Activated CD8-positive, alpha-beta T cell treated with anti-CD3 and anti-CD28 coated beads, Interleukin-2, amount 10 ng/mL, durations not matched to agents 7 days and 5 days (primary cell): ENCODE measurements at regions not wholly inside any gene's neighbourhood (a gene's known extent, or its start where the extent isn't known, plus 50 kb on each side); places are given as distances from the start of the nearest gene placed in this dataset.

ENCODE experiments used
- ATAC-seq: fragments of 150-1000 bp; cut with Tn5 transposase; one replicate; pipeline ENCODE4 v1.10.0; 2021; ENCODE audit warnings: moderate library complexity
- CTCF ChIA-PET: fragments of 350-600 bp; sonication (Branson Sonifier 250); formaldehyde crosslinking; loops from one replicate; lab custom pipeline; 2021; ENCODE audit warnings: antibody characterized with exemption; lab: Charles Lee
- POLR2A ChIA-PET: fragments of 350-600 bp; sonication (Branson Sonifier 250); formaldehyde crosslinking; loops from one replicate; lab custom pipeline; 2021; ENCODE audit warnings: antibody characterized with exemption; lab: Charles Lee
- DNase-seq: peaks from one replicate; pipeline ENCODE4 v3.0.0-alpha.2; 2020
- H3K27ac Mint-ChIP-seq: one replicate; pipeline ENCODE4 v1.8.0; 2021; ENCODE audit warnings: mild to moderate bottlenecking, mixed read lengths
- H3K27me3 Mint-ChIP-seq: one replicate; pipeline ENCODE4 v1.8.0; 2021; ENCODE audit warnings: low read depth, mixed read lengths
- H3K36me3 Mint-ChIP-seq: one replicate; pipeline ENCODE4 v1.8.0; 2021; ENCODE audit warnings: low read depth, mixed read lengths
- H3K4me1 Mint-ChIP-seq: one replicate; pipeline ENCODE4 v1.8.0; 2021; ENCODE audit warnings: low read depth, mixed read lengths
- H3K4me3 Mint-ChIP-seq: one replicate; pipeline ENCODE4 v1.8.0; 2021; ENCODE audit warnings: mild to moderate bottlenecking, mixed read lengths
- H3K9me3 Mint-ChIP-seq: one replicate; pipeline ENCODE4 v1.8.0; 2022; ENCODE audit warnings: mixed read lengths; ENCODE audit not compliant: insufficient read depth

DNA sequence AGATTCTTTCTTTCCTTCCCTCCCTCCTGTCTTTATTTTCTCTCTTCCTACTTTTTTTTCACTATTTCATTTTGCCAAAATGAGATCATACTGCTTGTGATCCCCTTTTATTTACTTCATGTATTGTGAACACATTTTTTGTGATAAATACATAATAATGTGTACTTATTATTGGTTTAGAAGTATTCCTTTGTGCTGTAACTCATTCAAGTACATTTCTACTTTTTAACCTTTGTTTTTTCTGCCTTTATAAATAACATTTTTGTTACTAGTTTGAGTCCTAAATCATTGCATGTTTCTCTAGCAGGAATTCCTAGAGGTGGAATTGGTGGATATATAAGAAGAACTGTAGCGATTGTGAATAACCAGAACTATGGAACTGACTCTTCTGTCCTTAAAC is 214.5 kb upstream of the SFRP2 start:
- POLR2A ChIA-PET = no interaction called here
- Mint-ChIP-seq H3K9me3 (no peaks in the 10 kb centered on the region), H3K4me3 (no peak overlapping the region), H3K4me1 (no peaks in the 10 kb centered on the region), H3K27ac (no peak overlapping the region), H3K36me3 (no peaks in the 10 kb centered on the region), H3K27me3 (peaks cover 2% of the 10 kb centered on the region)
- ATAC-seq (no peak), DNase-seq (no peak)
- CTCF ChIA-PET = no interaction called here

DNA sequence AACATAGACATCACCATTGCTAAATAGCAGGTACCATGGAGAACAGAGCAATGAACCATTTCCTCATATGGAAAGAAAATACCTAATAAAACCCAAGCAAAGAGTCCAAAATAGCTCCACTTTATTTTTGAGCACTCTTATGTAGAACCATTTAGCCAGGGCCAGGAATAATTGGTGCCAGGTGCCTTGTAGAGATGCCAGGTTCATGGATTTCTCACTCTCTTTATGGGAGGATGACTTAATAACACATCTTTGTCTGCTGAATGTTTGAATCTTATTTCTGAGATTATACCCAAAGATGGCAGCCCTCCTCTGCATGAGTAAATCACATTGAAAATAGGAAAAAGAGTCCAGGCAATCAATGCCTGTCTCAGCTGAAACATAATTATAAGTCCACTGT is 212.3 kb upstream of the SFRP2 start:
- no peaks in the 10 kb centered on the region for H3K9me3 Mint-ChIP-seq
- no peak overlapping the region for H3K4me3 Mint-ChIP-seq
- no peaks in the 10 kb centered on the region for H3K27me3 Mint-ChIP-seq
- no peak for DNase-seq
- no peaks in the 10 kb centered on the region for H3K4me1 Mint-ChIP-seq
- ChIA-PET CTCF (no interaction called here), POLR2A (no interaction called here)
- no peaks in the 10 kb centered on the region for H3K36me3 Mint-ChIP-seq
- ATAC-seq = no peak
- H3K27ac Mint-ChIP-seq = no peak overlapping the region

DNA sequence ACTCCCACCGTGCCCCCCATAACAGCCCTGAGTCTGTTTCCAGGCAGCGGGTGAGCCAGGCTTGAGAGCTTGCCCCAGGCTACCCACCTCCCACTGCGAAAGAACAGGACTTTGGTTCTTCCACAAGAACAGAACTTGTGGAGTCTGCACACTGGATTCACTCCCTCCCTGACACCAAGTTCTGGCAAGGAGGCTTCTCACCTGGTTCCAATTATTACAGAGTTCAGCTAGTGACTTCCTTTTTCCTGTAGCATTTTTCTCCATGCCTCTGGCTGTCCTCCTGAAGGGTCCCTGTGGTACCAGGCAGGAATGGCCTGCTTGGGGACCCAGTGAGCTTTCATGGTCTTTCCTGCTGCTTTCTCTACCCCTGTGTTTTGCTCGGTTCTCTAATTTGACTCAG is 208.6 kb upstream of the SFRP2 start:
- DNase-seq = no peak
- CTCF ChIA-PET = no interaction called here
- POLR2A ChIA-PET = no interaction called here
- Mint-ChIP-seq H3K9me3 (peaks cover 3% of the 10 kb centered on the region), H3K4me3 (no peak overlapping the region), H3K27ac (no peak overlapping the region), H3K27me3 (no peaks in the 10 kb centered on the region), H3K36me3 (no peaks in the 10 kb centered on the region), H3K4me1 (no peaks in the 10 kb centered on the region)
- no peak for ATAC-seq

DNA sequence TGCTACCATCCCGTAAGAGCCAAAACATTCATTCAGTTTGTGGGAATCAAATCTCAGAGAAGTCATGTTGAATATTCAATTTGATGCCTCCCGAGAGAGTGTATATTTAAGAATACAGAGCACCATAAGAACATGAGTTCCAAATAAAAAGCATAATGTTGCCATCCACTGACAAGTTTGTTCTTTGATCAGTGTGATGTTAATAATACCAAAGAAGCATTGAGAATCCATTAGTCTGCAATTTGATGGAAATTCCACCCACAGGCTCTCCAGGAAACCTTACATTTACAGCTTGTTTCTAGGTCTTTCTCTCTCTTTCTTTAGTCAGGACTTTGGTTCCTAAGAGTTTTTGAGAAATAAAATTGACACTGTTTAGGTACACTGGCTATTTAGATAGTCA is 200.6 kb upstream of the SFRP2 start:
- H3K4me3 Mint-ChIP-seq = no peak overlapping the region
- CTCF ChIA-PET = no interaction called here
- H3K9me3 Mint-ChIP-seq = no peaks in the 10 kb centered on the region
- no peak for DNase-seq
- peaks cover 9% of the 10 kb centered on the region for H3K27me3 Mint-ChIP-seq
- no peaks in the 10 kb centered on the region for H3K36me3 Mint-ChIP-seq
- POLR2A ChIA-PET = no interaction called here
- ATAC-seq = no peak
- no peaks in the 10 kb centered on the region for H3K4me1 Mint-ChIP-seq
- no peak overlapping the region for H3K27ac Mint-ChIP-seq

DNA sequence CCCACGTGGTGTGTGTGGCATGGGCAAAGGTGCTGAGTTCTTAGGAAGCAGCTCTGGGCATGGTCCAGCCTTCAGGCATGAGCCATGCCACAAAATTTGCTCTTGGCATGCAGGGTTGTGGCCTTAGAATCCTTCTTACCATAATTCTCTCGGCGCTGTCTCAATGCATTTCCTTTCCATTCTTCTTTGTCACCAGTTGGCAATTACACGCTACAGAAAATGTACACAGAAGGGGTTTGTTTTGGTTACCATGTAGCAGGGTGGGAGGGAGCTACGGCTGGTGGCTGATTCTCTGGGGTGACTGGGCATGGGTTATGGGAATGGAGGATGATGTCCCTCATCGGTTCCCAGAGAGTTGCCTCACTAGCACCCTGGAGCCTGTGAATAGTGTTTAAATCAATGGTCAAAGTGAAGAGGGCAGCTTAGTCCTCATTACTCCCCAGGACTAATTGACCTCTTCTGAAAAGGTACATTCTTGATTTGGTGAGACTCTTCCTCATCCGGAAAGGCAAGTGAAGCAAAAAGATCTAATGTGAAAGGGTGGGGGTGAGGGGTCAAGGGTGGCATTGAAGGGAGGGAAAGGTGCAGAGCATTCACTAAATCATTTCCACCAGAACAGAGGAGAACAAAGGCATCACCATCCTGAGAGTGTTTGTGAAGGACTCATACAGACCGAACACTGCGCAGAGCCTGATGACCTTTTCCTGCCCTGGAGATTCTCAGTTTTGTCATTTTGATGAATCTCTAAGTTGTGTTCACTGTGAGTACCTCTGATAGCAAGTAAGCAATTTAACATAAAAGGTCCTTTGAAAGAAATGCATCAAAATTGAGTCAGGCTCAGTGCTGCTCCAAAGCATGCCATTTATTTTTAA is 199.8 kb upstream of the SFRP2 start:
- Mint-ChIP-seq H3K9me3 (no peaks in the 10 kb centered on the region), H3K4me3 (no peak overlapping the region), H3K27me3 (peaks cover 9% of the 10 kb centered on the region), H3K36me3 (no peaks in the 10 kb centered on the region), H3K27ac (no peak overlapping the region), H3K4me1 (no peaks in the 10 kb centered on the region)
- CTCF ChIA-PET = no interaction called here
- ATAC-seq = no peak
- POLR2A ChIA-PET = no interaction called here
- no peak for DNase-seq

DNA sequence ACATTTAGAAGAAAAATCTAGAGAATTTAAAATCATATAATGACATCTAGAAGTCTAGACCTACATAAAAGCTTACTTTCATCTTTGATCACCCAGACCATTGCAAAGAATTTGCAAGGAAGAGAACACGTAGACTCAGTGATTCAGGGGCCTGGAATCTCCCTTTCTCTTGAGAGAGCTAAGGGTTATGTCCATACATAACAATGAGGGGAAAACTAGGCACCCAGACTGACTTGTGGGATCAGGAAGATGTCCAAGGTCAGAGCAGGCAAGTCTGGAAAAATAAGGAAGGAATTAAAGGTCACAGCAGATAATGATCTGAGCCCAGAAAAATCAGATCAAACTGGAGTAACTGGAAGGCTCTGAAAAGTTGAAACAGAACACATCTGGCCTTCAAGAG is 198.4 kb upstream of the SFRP2 start:
- H3K4me1 Mint-ChIP-seq = no peaks in the 10 kb centered on the region
- H3K27ac Mint-ChIP-seq = no peak overlapping the region
- no peaks in the 10 kb centered on the region for H3K36me3 Mint-ChIP-seq
- no peak for DNase-seq
- no peak overlapping the region for H3K4me3 Mint-ChIP-seq
- POLR2A ChIA-PET = no interaction called here
- CTCF ChIA-PET = no interaction called here
- H3K27me3 Mint-ChIP-seq = peaks cover 9% of the 10 kb centered on the region
- ATAC-seq = no peak
- H3K9me3 Mint-ChIP-seq = no peaks in the 10 kb centered on the region

DNA sequence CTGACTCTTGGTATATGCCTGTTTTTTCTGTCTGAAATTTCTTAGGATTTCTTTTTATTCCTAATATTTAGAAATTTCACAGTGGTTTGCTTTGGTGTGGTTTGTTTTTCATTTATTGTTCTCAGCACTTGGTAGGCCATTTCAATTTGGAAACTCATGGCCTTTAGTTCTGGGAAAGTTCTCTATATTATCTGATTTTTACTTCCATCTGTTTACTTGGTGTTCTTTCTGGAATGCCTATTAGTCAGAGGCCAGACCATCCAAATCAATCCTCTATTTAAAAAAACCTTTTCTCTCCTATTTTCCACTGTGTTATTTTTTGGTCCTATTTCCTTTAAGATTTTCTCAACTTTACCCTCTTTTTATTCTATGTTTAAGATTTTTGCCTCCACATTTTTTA is 188.1 kb upstream of the SFRP2 start:
- DNase-seq (no peak), ATAC-seq (no peak)
- Mint-ChIP-seq H3K27me3 (no peaks in the 10 kb centered on the region), H3K9me3 (peaks cover 14% of the 10 kb centered on the region), H3K36me3 (peaks cover 2% of the 10 kb centered on the region), H3K4me3 (no peak overlapping the region), H3K27ac (no peak overlapping the region), H3K4me1 (no peaks in the 10 kb centered on the region)
- ChIA-PET CTCF (no interaction called here), POLR2A (no interaction called here)

DNA sequence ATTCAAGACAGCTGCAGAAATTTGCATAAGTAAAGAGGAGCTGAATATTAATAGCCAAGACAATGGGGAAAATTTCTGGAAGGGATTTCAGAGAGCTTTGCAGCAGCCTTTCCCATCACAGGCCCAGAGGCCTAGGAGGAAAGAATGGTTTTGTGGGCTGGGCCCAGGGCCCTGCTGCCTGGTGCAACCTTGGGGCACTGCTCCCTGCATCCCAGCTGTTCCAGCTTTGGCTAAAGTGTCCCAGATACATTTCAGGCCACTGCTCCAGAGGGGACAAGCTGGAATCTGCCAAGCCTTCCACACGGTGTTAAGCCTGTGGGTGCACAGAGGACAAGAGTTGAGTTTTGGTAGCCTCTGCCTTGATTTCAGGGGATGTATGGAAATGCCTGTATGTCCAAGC is 185.6 kb upstream of the SFRP2 start:
- ATAC-seq = no peak
- no peak overlapping the region for H3K27ac Mint-ChIP-seq
- H3K4me1 Mint-ChIP-seq = no peaks in the 10 kb centered on the region
- H3K9me3 Mint-ChIP-seq = peaks cover 14% of the 10 kb centered on the region
- ChIA-PET POLR2A (no interaction called here), CTCF (no interaction called here)
- no peak overlapping the region for H3K4me3 Mint-ChIP-seq
- no peaks in the 10 kb centered on the region for H3K27me3 Mint-ChIP-seq
- H3K36me3 Mint-ChIP-seq = peaks cover 2% of the 10 kb centered on the region
- DNase-seq = no peak

DNA sequence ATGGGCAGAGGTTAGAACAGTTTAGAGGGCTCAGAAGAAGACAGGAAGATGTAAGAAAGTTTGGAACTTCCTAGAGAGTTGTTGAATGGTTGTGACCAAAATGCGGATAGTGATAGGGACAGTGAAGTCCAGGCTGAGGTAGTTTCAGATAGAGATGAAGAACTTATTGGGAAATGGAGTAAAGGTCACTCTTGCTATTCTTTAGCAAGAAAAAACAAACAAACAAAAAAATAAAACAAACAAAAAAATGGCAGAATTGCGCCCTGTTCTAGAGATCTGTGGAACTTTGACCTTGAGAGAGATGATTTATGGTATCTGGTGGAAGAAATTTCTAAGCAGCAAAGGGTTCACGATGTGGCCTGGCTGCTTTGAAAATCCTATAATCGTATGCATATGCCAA is 185.1 kb upstream of the SFRP2 start:
- ATAC-seq (no peak), DNase-seq (no peak)
- no peaks in the 10 kb centered on the region for H3K27me3 Mint-ChIP-seq
- peaks cover 2% of the 10 kb centered on the region for H3K36me3 Mint-ChIP-seq
- H3K4me1 Mint-ChIP-seq = no peaks in the 10 kb centered on the region
- no peak overlapping the region for H3K27ac Mint-ChIP-seq
- H3K9me3 Mint-ChIP-seq = peaks cover 14% of the 10 kb centered on the region
- no peak overlapping the region for H3K4me3 Mint-ChIP-seq
- CTCF ChIA-PET = no interaction called here
- POLR2A ChIA-PET = no interaction called here

DNA sequence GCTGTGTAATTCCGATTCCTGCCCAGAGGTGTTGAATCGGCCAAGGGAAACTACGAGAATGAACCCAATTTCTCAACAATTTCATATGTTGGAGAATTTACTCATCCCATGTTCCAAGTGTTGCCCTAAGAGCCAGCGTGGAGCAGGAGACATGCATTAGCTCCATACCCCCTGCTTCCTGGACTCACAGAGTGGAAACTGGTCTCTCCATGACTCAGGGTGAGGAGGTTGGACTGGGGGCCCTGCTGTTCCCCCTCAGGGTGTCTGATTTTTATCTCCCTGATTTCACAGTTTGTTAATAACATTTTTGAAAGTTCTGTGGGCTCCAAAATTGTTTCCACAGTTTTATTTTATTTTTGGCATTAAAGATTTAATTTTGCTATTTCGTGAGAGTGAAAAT is 183.0 kb upstream of the SFRP2 start:
- POLR2A ChIA-PET = no interaction called here

DNA sequence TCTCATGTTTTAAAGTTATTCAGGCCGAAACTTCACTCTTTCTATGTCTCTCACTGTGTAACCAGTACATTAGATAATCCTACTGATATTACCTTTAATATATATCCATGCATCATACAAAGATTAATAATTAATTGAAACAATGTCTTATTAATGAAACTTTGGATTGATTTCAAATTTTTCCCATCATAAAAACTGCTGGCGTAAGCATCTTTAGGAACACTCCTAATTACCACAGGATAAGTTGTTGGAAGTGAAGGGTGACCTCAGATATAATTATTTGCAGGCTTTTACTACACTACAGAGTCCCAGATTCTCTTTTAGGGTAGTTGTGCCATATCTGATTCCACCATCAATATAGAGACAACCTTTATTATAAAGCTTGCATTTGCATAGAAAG is 181.3 kb upstream of the SFRP2 start:
- H3K36me3 Mint-ChIP-seq = peaks cover 2% of the 10 kb centered on the region
- ChIA-PET CTCF (interaction anchor here (1.0 kb wide), 1 partner anchor 9 kb away, joined by 3 read pairs; no protein-coding TSS in a partner anchor), POLR2A (no interaction called here)
- H3K9me3 Mint-ChIP-seq = peaks cover 13% of the 10 kb centered on the region
- peaks cover 6% of the 10 kb centered on the region for H3K27me3 Mint-ChIP-seq
- H3K4me1 Mint-ChIP-seq = no peaks in the 10 kb centered on the region
- no peak overlapping the region for H3K4me3 Mint-ChIP-seq
- no peak overlapping the region for H3K27ac Mint-ChIP-seq
- no peak for DNase-seq
- no peak for ATAC-seq

More for the DNA sequence above, 183.0 kb upstream of the SFRP2 start:
- Mint-ChIP-seq H3K27me3 (peaks cover 4% of the 10 kb centered on the region), H3K4me3 (no peak overlapping the region), H3K9me3 (peaks cover 14% of the 10 kb centered on the region), H3K36me3 (peaks cover 2% of the 10 kb centered on the region), H3K4me1 (no peaks in the 10 kb centered on the region), H3K27ac (no peak overlapping the region)
- no peak for DNase-seq
- CTCF ChIA-PET = no interaction called here
- no peak for ATAC-seq

DNA sequence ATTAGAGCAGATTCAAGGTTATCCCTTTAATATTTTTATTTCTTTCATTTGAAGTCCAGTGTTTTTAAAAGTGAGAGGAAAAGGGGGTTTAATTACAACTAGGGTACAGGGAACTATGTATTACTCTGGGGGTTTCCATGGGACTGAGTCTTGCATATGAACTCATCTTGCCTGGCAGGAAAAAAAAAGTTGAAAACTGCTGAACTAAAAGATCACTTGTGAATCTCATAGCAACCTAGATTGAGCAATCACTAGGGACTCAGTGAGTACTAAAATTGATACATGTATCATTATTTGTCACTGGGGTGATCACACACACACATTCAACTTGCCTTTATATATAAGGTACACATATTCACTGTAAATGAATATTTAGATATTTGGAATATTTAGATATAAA is 180.7 kb upstream of the SFRP2 start:
- peaks cover 8% of the 10 kb centered on the region for H3K9me3 Mint-ChIP-seq
- H3K36me3 Mint-ChIP-seq = peaks cover 2% of the 10 kb centered on the region
- CTCF ChIA-PET = no interaction called here
- no peak for DNase-seq
- ATAC-seq = no peak
- H3K4me3 Mint-ChIP-seq = no peak overlapping the region
- peaks cover 7% of the 10 kb centered on the region for H3K27me3 Mint-ChIP-seq
- no peaks in the 10 kb centered on the region for H3K4me1 Mint-ChIP-seq
- POLR2A ChIA-PET = no interaction called here
- no peak overlapping the region for H3K27ac Mint-ChIP-seq

DNA sequence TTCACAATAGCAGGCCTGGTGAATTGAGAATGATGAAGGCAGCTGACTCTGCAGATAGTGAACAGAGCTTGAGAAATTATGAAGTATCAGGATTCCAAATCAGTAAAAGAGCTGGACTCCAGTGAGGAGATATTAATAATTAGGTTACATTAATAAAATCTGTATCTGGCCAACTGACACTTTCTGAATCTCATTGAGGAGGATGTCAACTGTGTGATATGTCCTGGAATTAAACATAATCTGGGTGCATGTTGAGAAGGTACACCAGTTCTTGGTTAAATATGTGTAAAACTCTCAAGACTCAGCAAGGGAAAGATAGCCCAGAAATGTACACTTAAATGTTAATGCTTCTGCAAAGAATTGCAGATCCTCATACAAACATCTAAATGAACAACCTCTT is 177.8 kb upstream of the SFRP2 start:
- POLR2A ChIA-PET = no interaction called here
- Mint-ChIP-seq H3K36me3 (no peaks in the 10 kb centered on the region), H3K4me3 (no peak overlapping the region)

More for the DNA sequence above, 177.8 kb upstream of the SFRP2 start:
- DNase-seq (no peak), ATAC-seq (no peak)
- CTCF ChIA-PET = no interaction called here
- H3K27ac Mint-ChIP-seq = no peak overlapping the region
- H3K27me3 Mint-ChIP-seq = peaks cover 7% of the 10 kb centered on the region
- H3K4me1 Mint-ChIP-seq = peaks cover 6% of the 10 kb centered on the region
- no peaks in the 10 kb centered on the region for H3K9me3 Mint-ChIP-seq
